Gastrocnemius medialis (tissue), 4 donors: ENCODE measurements at regions not wholly inside any gene's neighbourhood (a gene's known extent, or its start where the extent isn't known, plus 50 kb on each side); places are given as distances from the start of the nearest gene placed in this dataset.

Experiments
- POLR2A ChIP-seq, 2 donors: fragments of 450-650 bp; IDR thresholded peaks; one replicate each; pipeline ENCODE4 v1.6.1; 2017; ENCODE audit warnings: antibody characterized with exemption in 2 of 2, mild to moderate bottlenecking in 2 of 2, moderate library complexity in 2 of 2
- TF ChIP-seq, protein P1 (sequence below), 5 experiments: fragments of 450-650 bp in 3 of 5; fragments of 200-600 bp in 2 of 5; sonication (generic) in 2 of 5; IDR thresholded peaks in 4 of 5; conservative IDR thresholded peaks in 1 of 5; 1 replicate in 4 of 5; 2 replicates in 1 of 5; pipeline ENCODE4 v1.5.1; 2016 to 2019; ENCODE audit warnings: antibody characterized with exemption in 5 of 5, mild to moderate bottlenecking in 3 of 5, moderate library complexity in 3 of 5

GRCh38 chr1:186574926-186575325 lies 105.3 kb downstream of the PTGS2 start:
- TF ChIP-seq, protein P1, sequence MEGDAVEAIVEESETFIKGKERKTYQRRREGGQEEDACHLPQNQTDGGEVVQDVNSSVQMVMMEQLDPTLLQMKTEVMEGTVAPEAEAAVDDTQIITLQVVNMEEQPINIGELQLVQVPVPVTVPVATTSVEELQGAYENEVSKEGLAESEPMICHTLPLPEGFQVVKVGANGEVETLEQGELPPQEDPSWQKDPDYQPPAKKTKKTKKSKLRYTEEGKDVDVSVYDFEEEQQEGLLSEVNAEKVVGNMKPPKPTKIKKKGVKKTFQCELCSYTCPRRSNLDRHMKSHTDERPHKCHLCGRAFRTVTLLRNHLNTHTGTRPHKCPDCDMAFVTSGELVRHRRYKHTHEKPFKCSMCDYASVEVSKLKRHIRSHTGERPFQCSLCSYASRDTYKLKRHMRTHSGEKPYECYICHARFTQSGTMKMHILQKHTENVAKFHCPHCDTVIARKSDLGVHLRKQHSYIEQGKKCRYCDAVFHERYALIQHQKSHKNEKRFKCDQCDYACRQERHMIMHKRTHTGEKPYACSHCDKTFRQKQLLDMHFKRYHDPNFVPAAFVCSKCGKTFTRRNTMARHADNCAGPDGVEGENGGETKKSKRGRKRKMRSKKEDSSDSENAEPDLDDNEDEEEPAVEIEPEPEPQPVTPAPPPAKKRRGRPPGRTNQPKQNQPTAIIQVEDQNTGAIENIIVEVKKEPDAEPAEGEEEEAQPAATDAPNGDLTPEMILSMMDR (IDR thresholded peaks at IDR 0.05 in 4 of 5, conservative IDR thresholded peaks at IDR 0.05 in 1 of 5): no peak
- TF ChIP-seq POLR2A (IDR thresholded peaks at IDR 0.05): no peak
